Neuronal stem cell (in vitro differentiated cells): ENCODE measurements at regions not wholly inside any gene's neighbourhood (a gene's known extent, or its start where the extent isn't known, plus 50 kb on each side); places are given as distances from the start of the nearest gene placed in this dataset.
"Not testable (repeated sequence)": the region's sequence is repeated elsewhere in the genome, so short reads cannot be mapped to it uniquely, and the experiment has no call there.

Experiments
- DNase-seq: peaks from one replicate; pipeline ENCODE4 v3.0.0-alpha.2; 2013; ENCODE audit warnings: low spot score
- H2AFZ ChIP-seq: one replicate; pipeline ENCODE4 v1.6.1; 2013; ENCODE audit warnings: mild to moderate bottlenecking, low read length, inconsistent platforms
- H2AK5ac ChIP-seq: 2 replicates; pipeline ENCODE4 v1.6.1; 2013; ENCODE audit warnings: low read depth, mild to moderate bottlenecking, inconsistent platforms, low read length, moderate library complexity, mixed read lengths
- H2BK120ac ChIP-seq: 2 replicates; pipeline ENCODE4 v1.6.1; 2013; ENCODE audit warnings: low read depth, mild to moderate bottlenecking, inconsistent platforms, low read length, moderate library complexity, mixed read lengths
- H2BK12ac ChIP-seq: one replicate; pipeline ENCODE4 v1.6.1; 2013; ENCODE audit warnings: low read length, inconsistent platforms
- H2BK15ac ChIP-seq: 2 replicates; pipeline ENCODE4 v1.6.1; 2013; ENCODE audit warnings: mild to moderate bottlenecking, low read length, inconsistent platforms, mixed read lengths
- H2BK5ac ChIP-seq: one replicate; pipeline ENCODE4 v1.6.1; 2013; ENCODE audit warnings: inconsistent platforms, mild to moderate bottlenecking, low read length, moderate library complexity
- H3K14ac ChIP-seq: one replicate; pipeline ENCODE4 v1.6.1; 2013; ENCODE audit warnings: low read length, inconsistent platforms
- H3K18ac ChIP-seq: 2 replicates; pipeline ENCODE4 v1.6.1; 2013; ENCODE audit warnings: low read length, inconsistent platforms
- H3K23ac ChIP-seq: 2 replicates; pipeline ENCODE4 v1.6.1; 2013; ENCODE audit warnings: low read depth, mild to moderate bottlenecking, mixed read lengths, low read length, inconsistent platforms; ENCODE audit not compliant: poor library complexity
- H3K27ac ChIP-seq: replicated peaks from 3 replicates; pipeline ENCODE4 v1.5.1; 2013; ENCODE audit warnings: low read length, inconsistent platforms
- H3K27me3 ChIP-seq, 3 experiments: 2 replicates each; pipeline ENCODE4 v1.6.1; 2013; ENCODE audit warnings: low read length in 3 of 3, mild to moderate bottlenecking in 2 of 3, inconsistent platforms in 1 of 3, low read depth in 1 of 3, mixed read lengths in 1 of 3, moderate library complexity in 1 of 3; ENCODE audit not compliant: control insufficient read depth in 3 of 3, insufficient read depth in 3 of 3
- H3K36me3 ChIP-seq, 2 donors: replicated peaks in 1 of 2; 2 replicates each; pipeline ENCODE4 v1.6.1; 2013; ENCODE audit warnings: low read length in 2 of 2; ENCODE audit not compliant: control insufficient read depth in 2 of 2, insufficient read depth in 2 of 2
- H3K4ac ChIP-seq: 2 replicates; pipeline ENCODE4 v1.6.1; 2013; ENCODE audit warnings: inconsistent platforms, mild to moderate bottlenecking, low read length, moderate library complexity
- H3K4me1 ChIP-seq, 2 donors: 1 replicate in 1 of 2; 2 replicates in 1 of 2; pipeline ENCODE4 v1.6.1; 2013; ENCODE audit warnings: low read length in 2 of 2, low read depth in 1 of 2; ENCODE audit not compliant: control insufficient read depth in 2 of 2, insufficient read depth in 1 of 2
- H3K4me2 ChIP-seq: one replicate; pipeline ENCODE4 v1.6.1; 2013; ENCODE audit warnings: mild to moderate bottlenecking, low read length, inconsistent platforms; ENCODE audit not compliant: insufficient read depth, poor library complexity, severe bottlenecking
- H3K4me3 ChIP-seq, 2 donors: 2 replicates each; pipeline ENCODE4 v1.5.1; 2013; ENCODE audit warnings: low read length in 2 of 2, mild to moderate bottlenecking in 2 of 2, inconsistent platforms in 1 of 2, moderate library complexity in 1 of 2
- H3K79me1 ChIP-seq: one replicate; pipeline ENCODE4 v1.6.1; 2013; ENCODE audit warnings: low read depth, mild to moderate bottlenecking, inconsistent platforms, low read length, moderate library complexity
- H3K9ac ChIP-seq: one replicate; pipeline ENCODE4 v1.6.1; 2013; ENCODE audit warnings: mild to moderate bottlenecking, low read depth, low read length, inconsistent platforms; ENCODE audit not compliant: poor library complexity
- H3K9me3 ChIP-seq, 2 donors: replicated peaks in 1 of 2; 2 replicates each; pipeline versions ENCODE3 to v1.6.1; 2013; ENCODE audit warnings: low read length in 2 of 2, mild to moderate bottlenecking in 2 of 2, inconsistent platforms in 1 of 2, low read depth in 1 of 2, mixed read lengths in 1 of 2, moderate library complexity in 1 of 2; ENCODE audit not compliant: control insufficient read depth in 2 of 2, insufficient read depth in 1 of 2
- H4K8ac ChIP-seq: one replicate; pipeline ENCODE4 v1.6.1; 2013; ENCODE audit warnings: low read depth, mild to moderate bottlenecking, inconsistent platforms, low read length, moderate library complexity
- H4K91ac ChIP-seq: one replicate; pipeline ENCODE4 v1.6.1; 2013; ENCODE audit warnings: low read length, low read depth, mild to moderate bottlenecking, inconsistent platforms; ENCODE audit not compliant: poor library complexity
- WGBS, 2 donors: extraction: QIAGEN DNeasy Blood & Tissue Kit; methylation state at CpG; one replicate each; pipeline ENCODE4 v1.1.7; 2013; ENCODE audit warnings: missing lambda C conversion rate in 2 of 2, mixed read lengths in 1 of 2; ENCODE audit not compliant: insufficient read length in 2 of 2, insufficient replicate concordance in 1 of 2; ENCODE audit errors: extremely low coverage in 2 of 2; 5-methylcytosine and 5-hydroxymethylcytosine counted together

- Histone ChIP-seq H3K79me1 (no peaks in the 10 kb centered on the region), H3K9ac (no peak overlapping the region), H2AK5ac (no peak overlapping the region), H2BK120ac (no peak overlapping the region), H3K27ac (no peak overlapping the region), H3K4me2 (no peak overlapping the region), H3K36me3 (no peaks in the 10 kb centered on the region), H3K4ac (no peak overlapping the region), H3K27me3 (no peaks in the 10 kb centered on the region), H2AFZ (no peak overlapping the region), H4K91ac (no peak overlapping the region), H3K18ac (no peak overlapping the region), H3K9me3 (no peaks in the 10 kb centered on the region), H4K8ac (no peak overlapping the region), H3K23ac (no peak overlapping the region), H3K4me3 (no peak overlapping the region), H2BK5ac (no peak overlapping the region), H3K4me1 (no peaks in the 10 kb centered on the region), H2BK15ac (no peak overlapping the region), H2BK12ac (no peak overlapping the region), H3K14ac (no peak overlapping the region)
- no CpG with 5 or more reads among the region's 4 CpGs for WGBS, 2 donors
- no peak for DNase-seq
Measured at GRCh38 chr5:136453986-136454758, 88.8 kb upstream of the TRPC7 start.

GRCh38 chr5:136453199-136453598, 87.9 kb upstream of the TRPC7 start:
- Histone ChIP-seq H3K18ac (no peak overlapping the region), H2AK5ac (no peak overlapping the region), H3K9me3 (no peaks in the 10 kb centered on the region), H3K79me1 (no peaks in the 10 kb centered on the region), H3K36me3 (no peaks in the 10 kb centered on the region), H3K4me1 (no peaks in the 10 kb centered on the region), H2BK12ac (no peak overlapping the region), H3K14ac (no peak overlapping the region), H3K4ac (no peak overlapping the region), H2BK120ac (no peak overlapping the region), H4K91ac (no peak overlapping the region), H3K9ac (no peak overlapping the region), H3K27me3 (no peaks in the 10 kb centered on the region), H3K23ac (no peak overlapping the region), H4K8ac (no peak overlapping the region), H3K4me2 (no peak overlapping the region), H2BK15ac (no peak overlapping the region), H2BK5ac (no peak overlapping the region), H2AFZ (no peak overlapping the region), H3K4me3 (no peak overlapping the region), H3K27ac (no peak overlapping the region)
- no peak for DNase-seq

DNA sequence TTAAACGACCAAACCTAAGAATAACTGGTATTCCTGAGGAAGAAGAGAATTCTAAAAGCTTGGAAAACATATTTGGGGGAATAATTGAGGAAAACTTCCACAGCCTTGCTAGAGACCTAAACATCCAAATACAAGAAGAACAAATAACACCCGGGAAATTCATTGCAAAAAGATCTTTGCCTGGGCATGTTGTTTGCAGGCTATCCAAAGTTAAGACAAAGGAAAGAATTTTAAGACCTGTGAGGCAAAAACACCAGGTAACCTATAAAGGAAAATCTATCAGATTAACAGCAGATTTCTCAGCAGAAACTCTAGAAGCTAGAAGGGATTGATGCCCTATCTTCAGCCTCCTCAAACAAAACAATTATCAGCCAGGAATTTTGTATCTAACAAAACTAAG, 82.2 kb upstream of the TRPC7 start:
- H3K9ac ChIP-seq, H2BK120ac ChIP-seq, H3K4me2 ChIP-seq, H3K79me1 ChIP-seq, H3K4me3 ChIP-seq, H3K36me3 ChIP-seq, H4K91ac ChIP-seq, H2BK12ac ChIP-seq, H2AFZ ChIP-seq, H3K4me1 ChIP-seq, H3K27me3 ChIP-seq, H3K18ac ChIP-seq, H3K14ac ChIP-seq, H3K4ac ChIP-seq, H4K8ac ChIP-seq, H2BK5ac ChIP-seq, DNase-seq, H2BK15ac ChIP-seq, H3K23ac ChIP-seq, H2AK5ac ChIP-seq, H3K9me3 ChIP-seq, H3K27ac ChIP-seq: not testable (repeated sequence)
- no CpG with 5 or more reads among the region's 2 CpGs for WGBS, 2 donors

- Histone ChIP-seq H3K27ac (no peak overlapping the region), H2BK120ac (no peak overlapping the region), H3K14ac (no peak overlapping the region), H3K4ac (no peak overlapping the region), H4K91ac (no peak overlapping the region), H3K36me3 (no peaks in the 10 kb centered on the region), H3K4me3 (no peak overlapping the region), H3K79me1 (no peaks in the 10 kb centered on the region), H3K18ac (no peak overlapping the region), H2BK12ac (no peak overlapping the region), H2AFZ (no peak overlapping the region), H3K4me1 (no peaks in the 10 kb centered on the region), H2AK5ac (no peak overlapping the region), H3K9ac (no peak overlapping the region), H2BK15ac (no peak overlapping the region), H2BK5ac (no peak overlapping the region), H3K4me2 (no peak overlapping the region), H3K23ac (no peak overlapping the region), H3K27me3 (no peaks in the 10 kb centered on the region), H4K8ac (no peak overlapping the region), H3K9me3 (no peaks in the 10 kb centered on the region)
- DNase-seq, result no peak
- WGBS, 2 donors, result no CpG with 5 or more reads among the region's 6 CpGs
Measured at GRCh38 chr5:136446565-136446964, 81.2 kb upstream of the TRPC7 start.
